SIG-M5 treated with dmso at 0.1 percent for 504 hours (cell line): ENCODE measurements at regions not wholly inside any gene's neighbourhood (a gene's known extent, or its start where the extent isn't known, plus 50 kb on each side); places are given as distances from the start of the nearest gene placed in this dataset.
"Not testable (repeated sequence)": the region's sequence is repeated elsewhere in the genome, so short reads cannot be mapped to it uniquely, and the experiment has no call there.

Experiments used
- DNase-seq: peaks from one replicate; lab custom pipeline; 2025; ENCODE audit not compliant: unreplicated experiment; lab: John Stamatoyannopoulos, UW

DNA sequence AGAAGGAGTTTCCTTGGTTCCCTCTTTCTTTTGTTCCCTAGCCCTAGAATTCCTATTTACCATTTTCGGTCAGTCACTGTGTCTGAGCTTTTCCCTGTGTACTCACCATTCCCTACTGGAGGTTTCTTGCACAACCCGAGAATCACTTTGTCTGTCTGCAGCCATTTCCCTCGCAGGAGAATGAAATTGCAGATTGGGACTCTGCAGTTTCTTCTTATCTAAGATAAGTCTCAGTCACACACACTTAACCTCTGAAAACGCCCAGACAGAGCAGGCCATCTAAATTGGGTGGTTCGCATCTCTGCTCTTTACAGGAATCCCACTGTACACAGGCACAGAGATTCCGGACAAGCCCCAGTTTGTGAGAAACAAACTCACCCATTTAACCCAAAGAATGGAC lies 58.6 kb upstream of the CNTNAP2 start:
- DNase-seq: no peak

DNA sequence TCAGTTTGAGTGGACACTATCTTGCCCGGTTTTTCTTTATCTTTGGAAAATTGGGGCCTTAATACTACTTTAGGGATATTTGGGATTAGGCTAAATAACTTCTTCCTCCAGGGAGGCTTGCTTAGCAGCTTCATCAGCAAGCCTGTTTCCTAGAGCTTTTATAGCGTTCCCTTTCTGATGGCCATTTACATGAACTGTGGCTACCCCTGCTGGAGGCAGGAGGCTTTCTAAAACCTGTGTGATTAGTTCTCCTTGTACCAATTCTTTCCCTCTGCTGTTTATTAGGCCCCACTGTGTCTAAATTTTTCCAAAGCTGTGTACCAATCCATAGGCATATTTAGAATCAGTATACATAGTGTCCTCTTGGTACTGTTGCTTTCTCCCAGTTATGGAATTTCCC lies 61.7 kb upstream of the CNTNAP2 start:
- no peak for DNase-seq

DNA sequence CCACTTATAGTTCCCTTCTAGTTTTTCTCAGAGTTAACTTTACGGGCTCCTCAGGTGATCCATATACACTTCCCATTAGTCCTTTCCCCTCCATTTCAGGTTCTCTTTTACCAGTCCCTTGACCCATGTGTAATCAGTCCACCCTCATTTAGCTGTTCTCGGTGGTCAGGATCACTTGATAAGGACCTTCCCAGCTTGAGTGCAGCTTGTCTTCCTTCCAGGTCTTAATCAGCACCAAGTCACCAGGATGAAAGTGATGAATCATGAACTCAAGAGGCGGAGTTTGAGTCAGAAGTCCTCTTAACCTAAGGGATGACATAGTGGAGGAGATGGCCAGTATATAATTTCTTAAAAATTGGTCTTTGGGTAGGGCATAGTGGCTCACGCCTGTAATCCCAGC lies 63.1 kb upstream of the CNTNAP2 start:
- no peak for DNase-seq

DNA sequence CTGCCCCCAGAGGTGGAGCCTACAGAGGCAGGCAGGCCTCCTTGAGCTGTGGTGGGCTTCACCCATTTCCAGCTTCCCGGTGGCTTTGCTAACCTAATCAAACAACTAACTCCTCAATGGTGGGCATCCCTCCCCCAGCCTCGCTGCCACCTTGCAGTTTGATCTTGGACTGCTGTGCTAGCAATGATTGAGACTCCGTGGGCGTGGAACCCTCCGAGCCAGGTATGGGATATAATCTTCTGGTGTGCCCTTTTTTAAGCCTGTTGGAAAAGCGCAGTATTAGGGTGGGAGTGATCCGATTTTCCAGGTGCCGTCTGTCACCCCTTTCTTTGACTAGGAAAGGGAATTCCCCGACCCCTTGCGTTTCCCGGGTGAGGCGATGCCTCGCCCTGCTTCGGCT lies 73.3 kb upstream of the CNTNAP2 start:
- DNase-seq: not testable (repeated sequence)

DNA sequence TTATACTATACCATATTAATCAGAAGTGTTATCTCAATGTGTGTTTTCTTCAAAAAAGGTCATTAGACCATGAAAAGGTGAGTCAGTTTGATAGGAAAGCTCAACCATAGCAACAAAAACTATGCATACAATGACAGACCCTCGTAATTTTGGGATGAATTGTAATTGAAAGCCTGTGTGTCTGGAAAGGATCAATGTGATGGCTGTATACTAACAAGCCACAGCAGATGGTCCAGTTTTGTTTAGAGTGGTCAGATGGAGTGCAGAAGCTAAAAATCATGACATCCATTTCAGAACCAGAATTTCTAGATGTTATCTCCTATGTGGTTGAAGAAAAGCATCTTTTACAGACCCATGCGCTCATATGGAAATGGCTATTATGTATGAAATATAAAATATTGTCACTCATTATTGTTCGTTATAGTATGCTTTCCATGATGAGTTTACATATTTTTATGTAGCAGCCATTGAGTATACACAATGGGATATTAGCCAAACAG lies 88.3 kb upstream of the CNTNAP2 start:
- no peak for DNase-seq

DNA sequence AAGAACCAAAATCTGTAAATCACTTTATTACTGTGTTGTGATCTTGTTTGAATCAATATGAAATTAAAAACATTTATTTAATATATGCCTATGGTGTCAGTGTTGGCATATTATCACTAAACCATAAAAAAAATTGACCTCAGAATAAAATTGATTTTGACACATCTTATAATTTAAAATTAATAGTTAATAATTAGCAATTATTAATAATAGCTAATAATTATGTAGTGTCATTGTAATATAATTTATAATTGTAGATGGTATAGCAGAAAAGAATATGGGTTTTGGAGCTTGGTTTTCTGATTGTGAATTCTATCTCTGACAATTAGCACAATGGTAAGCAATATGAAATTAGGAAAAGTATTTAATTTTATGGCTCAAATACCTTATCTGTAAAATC lies 89.4 kb upstream of the CNTNAP2 start:
- no peak for DNase-seq

DNA sequence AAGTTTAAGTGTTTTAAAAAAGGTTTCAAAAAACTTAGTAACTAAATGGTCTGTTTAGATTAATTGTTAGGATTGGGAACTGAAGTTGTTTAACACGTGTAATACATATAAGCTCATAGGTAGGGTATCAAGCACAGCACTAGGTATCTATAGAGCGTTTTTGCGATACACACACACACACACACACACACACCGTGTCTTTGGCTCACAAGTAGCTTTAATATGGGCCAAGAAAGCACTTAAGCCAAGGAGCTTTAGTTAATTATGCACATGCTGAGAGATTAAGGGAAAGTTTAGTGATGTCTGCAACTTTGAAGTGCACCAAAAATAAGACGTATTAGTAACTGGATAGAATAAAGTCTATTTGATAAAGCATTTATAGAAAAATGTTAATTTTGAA lies 93.8 kb upstream of the CNTNAP2 start:
- no peak for DNase-seq

DNA sequence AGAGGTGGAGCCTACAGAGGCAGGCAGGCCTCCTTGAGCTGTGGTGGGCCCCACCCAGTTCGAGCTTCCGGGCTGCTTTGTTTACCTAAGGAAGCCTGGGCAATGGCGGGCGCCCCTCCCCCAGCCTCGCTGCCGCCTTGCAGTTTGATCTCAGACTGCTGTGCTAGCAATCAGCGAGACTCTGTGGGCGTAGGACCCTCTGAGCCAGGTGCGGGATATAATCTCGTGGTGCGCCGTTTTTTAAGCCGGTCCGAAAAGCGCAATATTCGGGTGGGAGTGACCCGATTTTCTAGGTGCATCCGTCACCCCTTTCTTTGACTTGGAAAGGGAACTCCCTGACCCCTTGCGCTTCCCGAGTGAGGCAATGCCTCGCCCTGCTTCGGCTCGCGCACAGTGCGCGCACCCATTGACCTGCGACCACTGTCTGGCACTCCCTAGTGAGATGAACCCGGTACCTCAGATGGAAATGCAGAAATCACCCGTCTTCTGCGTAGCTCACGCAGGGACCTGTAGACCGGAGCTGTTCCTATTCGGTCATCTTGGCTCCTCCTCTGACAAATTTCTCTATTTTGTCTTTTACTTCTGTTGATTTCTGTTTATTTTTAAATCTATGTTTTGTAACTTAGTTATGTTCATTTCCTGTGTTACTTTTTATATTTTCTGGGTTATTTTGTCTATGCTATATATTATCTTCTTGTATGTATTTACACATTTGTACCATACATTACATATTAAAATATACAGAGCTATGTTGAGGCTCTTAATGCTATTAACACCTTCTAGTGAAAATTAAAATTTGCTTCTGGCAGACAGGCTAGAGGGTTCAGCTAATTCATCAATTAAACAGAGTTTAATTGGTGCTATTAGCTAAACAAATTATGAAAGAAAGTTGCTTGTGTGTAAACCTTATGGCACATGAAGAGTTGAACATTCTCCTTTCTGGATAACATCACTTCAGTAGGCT lies 97.3 kb upstream of the CNTNAP2 start:
- not testable (repeated sequence) for DNase-seq

DNA sequence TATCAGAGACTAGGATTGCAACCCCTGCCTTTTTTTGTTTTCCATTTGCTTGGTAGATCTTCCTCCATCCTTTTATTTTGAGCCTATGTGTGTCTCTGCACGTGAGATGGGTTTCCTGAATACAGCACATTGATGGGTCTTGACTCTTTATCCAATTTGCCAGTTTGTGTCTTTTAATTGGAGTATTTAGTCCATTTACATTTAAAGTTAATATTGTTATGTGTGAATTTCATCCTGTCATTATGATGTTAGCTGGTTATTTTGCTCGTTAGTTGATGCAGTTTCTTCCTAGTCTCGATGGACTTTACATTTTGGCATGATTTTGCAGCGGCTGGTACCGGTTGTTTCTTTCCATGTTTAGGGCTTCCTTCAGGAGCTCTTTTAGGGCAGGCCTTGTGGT lies 99.2 kb upstream of the CNTNAP2 start:
- DNase-seq: not testable (repeated sequence)

DNA sequence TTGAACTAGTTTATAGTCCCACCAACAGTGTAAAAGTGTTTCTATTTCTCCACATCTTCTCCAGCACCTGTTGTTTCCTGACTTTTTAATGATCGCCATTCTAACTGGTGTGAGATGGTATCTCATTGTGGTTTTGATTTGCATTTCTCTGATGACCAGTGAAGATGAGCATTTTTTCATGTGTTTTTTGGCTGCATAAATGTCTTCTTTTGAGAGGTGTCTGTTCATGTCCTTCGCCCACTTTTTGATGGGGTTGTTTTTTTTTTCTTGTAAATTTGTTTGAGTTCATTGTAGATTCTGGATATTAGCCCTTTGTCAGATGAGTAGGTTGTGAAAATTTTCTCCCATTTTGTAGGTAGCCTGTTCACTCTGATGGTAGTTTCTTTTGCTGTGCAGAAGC lies 102.4 kb upstream of the CNTNAP2 start:
- DNase-seq: not testable (repeated sequence)

DNA sequence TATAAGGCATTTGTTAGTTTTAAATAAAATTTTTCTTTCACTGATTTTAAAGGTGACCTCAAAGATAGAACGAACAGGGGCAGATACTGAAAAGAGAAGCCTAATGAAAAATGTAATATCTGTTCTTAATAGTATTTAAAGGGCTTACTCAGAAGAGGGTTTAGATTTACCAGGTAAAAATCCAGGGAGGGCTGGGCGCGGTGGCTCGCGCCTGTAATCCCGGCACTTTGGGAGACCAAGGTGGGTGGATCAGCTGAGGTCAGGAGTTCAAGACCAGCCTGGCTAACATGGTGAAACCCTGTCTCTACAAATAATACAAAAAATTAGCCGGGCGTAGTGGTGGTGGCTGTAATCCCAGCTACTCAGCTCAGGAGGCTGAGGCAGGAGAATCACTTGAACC lies 108.3 kb upstream of the CNTNAP2 start:
- DNase-seq: no peak

DNA sequence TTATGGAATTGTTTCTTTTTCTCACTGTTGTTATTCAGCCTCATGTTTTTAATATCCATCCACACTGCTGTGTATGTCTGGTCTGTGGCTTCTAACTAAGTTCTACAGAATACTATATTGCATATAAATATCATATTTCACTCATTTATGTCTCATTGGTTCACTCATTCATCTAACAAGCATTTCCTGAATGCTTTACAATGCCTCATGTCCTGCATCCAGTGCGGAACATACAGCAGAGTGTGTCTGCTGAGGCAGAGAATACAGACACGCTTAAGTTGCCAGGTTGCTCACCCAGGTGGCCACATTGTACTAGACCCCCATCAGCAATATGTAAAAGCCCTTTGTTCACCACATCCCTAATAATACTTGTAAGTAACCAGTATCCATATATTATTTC lies 111.8 kb upstream of the CNTNAP2 start:
- DNase-seq: no peak

DNA sequence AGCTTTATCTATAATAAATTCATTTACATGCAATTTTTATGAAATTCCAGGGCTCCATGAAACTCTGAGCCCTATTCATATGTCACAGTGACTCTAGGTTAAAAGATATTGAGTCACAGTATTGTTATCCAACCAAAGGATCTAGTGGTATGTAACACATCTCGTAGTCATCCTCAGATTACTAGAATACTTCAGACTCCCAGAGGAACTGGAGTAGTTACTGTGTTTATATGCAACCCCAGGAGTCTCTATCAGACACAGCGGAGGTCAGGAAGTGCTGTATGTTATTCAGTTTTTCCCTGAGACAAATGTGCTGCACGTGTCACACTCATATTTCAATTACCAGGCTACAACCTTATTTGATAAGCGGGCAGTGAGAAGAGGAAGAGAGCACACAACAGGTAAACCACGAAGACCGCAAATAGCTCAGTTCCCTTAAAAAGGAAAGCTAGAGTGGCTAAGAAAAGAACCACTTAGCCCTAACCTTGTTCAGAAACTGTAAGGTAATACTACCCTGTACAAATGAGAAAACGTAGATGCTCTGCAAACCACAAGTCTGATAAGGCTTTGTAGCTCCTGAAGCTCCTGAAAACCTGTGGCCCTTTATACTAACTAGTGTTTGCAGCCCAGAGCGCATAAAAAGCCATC lies 114.0 kb upstream of the CNTNAP2 start:
- DNase-seq: no peak

DNA sequence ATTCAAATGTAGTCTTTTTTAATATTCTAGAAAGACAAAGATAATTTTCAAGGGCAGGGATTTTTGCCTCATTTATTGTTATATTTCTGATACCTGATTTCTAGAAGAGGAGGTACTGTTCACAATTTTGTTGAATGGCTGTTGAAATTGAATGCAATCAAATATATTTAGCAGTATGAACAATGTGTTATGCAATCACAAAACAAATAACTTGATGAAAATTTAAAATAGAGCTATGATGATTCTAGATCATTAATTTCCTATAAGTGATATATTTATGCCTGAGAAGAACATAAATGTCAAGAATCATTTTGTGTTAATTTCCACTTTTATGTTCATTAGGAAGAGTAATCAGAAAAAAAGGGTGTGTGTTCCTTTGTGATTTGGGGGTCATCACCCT lies 114.6 kb upstream of the CNTNAP2 start:
- no peak for DNase-seq

DNA sequence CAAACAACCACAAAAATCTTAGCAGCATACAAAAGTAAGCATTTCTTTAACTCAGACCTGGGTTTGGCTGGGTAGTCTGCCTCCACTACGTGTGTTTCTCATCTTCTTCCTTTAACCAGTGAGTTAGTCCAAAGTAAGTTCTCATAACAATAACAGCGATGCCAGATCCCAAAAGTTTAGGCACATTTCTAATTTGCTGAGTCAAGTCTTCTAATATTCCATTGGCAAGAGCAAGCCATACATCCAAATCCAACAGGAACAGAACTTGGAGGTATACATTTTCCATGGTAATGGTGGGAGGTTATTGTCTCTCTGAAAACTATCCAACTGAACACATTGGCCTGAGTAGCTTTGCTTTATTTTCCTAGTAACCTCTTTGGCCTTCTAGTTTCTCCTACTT lies 115.7 kb upstream of the CNTNAP2 start:
- DNase-seq: no peak

DNA sequence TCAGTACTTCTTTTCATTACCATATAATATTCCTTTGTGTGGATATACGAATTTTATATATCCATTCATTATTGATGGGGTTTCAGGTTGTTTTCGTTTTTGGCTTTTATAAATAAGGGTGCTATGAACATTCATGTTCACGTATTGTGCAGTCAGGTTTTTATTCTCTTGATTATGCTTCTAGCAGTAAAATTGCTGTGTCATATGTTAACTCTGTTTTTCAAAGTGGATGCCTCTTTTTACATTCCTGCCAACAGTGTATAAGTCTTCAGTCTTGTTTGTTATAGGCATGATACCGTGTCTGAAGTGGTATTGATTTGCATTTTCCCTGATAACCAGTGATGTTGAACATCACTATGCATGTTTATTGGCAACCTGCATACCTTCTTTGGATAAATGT lies 127.1 kb upstream of the CNTNAP2 start:
- DNase-seq: no peak

DNA sequence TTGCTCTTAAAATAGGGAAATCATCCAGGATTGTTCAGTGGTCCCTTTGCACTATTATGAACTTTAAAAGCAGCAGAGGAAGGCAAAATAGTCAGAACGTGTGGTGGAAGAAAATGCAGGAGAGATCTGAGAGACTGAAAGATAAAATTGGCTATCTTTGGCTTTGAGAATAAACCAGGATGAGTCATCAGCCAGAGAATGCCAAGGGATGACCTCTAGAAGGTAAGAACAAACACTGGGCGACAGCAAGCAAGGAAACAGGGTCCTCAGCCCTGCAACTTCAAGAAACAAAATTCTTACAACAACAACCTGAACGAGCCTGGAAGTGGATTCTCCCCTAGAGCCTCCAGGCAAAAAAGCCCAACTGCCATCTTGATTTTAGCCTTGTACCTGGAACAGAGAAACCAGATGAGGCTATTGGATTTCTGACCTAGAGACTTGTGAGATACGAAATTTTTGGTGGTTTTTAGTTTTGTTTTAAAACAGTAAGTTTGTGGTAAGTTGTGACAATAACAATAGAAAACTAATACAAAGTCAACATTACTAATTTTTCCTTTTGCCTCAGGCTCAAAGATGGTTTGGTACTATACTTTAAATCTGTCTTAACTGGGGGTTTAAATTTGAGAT lies 130.2 kb upstream of the CNTNAP2 start:
- DNase-seq: no peak

DNA sequence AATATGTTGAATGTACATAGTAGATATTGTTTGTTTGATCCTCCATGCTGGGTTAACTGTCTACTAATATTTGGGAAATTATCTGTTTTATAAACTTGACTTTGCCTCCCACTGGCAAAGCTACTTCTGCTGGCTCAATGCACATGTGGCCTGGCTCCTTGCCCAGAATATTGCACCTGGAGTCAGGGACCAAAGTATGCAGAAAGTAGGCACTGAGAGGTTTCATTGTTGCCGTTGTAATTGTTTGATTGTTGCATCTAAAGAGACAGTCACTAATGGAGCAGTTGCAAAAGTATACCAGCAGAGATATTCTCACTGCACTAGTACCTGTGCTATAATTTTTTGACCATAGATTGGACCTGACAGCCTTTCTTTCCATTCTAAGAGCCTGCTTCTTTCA lies 137.8 kb upstream of the CNTNAP2 start:
- no peak for DNase-seq

DNA sequence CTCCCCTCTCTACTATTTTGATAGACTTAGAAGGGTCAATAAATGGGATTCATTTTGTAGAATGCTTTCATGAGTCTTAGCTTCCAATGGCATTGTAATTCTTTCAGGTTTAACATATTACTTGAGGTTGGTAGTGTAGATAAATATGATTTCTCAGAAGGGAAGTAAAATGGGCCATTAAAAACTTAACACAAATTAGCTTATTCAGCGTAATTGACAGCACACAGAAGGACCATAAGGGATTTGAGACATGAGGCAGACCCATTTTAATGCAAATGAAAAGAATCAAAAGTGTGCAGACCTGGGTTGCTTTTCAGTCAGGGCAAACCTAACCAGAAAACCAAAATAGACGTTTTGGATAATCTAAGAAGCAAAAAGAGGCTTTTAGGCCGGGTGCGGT lies 156.6 kb upstream of the CNTNAP2 start:
- DNase-seq: no peak

DNA sequence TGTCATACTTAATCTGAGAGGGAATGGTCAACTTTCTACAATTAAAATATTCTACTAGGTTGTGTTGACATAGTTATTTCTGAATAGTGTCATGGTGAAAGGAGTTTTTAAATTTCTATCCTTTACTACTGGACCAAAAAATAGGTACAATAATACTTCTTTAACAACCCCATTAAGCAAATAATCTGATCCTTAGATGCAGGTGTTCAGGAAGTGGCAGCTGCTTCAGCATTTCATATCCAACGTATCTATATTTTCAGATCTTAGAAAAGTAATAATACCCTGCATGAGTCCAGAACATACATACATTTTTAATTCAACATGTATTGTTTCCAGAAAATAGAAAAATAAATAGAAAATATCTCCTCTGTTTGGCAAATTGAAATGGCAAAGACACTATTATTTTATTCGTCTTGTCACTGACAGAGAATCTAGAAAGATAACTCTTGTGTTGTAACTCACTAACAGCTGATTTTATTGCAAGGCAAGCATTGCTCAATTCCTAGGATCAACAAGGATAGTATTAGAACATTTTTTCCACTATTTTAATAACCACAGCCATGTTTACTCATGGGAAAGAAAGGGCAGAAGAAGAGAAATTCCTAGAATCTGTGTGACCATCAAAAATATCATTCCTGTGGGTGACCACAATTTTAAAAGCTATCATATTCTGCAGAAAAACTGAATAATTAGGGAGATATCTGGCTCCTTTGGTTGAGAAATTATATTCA lies 159.3 kb upstream of the CNTNAP2 start:
- no peak for DNase-seq

DNA sequence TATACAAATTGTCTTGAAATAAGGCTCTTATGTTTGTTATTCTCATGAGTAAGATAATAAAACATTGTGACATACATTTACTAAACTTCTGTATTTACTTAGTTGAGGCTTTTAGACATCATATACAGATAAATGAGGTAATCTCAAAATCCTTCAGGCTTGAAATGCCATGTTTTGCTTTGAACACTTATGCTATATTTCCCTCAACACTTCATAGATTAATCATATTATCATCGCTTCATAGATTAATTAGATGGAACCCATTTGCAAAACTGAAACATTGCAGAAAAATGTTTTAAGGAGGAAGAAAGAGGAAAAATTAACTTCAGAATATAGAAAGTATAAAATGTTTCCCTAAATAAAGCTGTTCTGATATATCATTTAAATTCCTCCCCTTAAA lies 165.0 kb upstream of the CNTNAP2 start:
- no peak for DNase-seq
